Pancreas (tissue), 10 donors: ENCODE measurements at regions not wholly inside any gene's neighbourhood (a gene's known extent, or its start where the extent isn't known, plus 50 kb on each side); places are given as distances from the start of the nearest gene placed in this dataset.

Experiments
- ATAC-seq, 4 donors: fragments of 200-7000 bp; cut with Tn5 transposase; one replicate each; pipeline versions ENCODE4 v1.8.0 to v1.9.1; 2020; ENCODE audit warnings: mild to moderate bottlenecking in 4 of 4, moderate library complexity in 4 of 4
- DNase-seq, 6 donors: peaks; one replicate each; pipeline ENCODE4 v3.0.0-alpha.2; 2020
- FAIRE-seq: peaks from 2 replicates; lab custom pipeline; 2012; peaks lifted over from hg19 to GRCh38; lab: Jason Lieb, UNC
- H3K27ac ChIP-seq, 4 donors: fragments of 200-600 bp; sonication (generic); 1 replicate in 3 of 4; 2 replicates in 1 of 4; pipeline versions ENCODE4 v1.5.0 to v1.8.0; 2020
- H3K27me3 ChIP-seq, 4 donors: fragments of 200-600 bp; one replicate each; pipeline ENCODE4 v1.8.0; 2021
- H3K36me3 ChIP-seq, 3 donors: fragments of 200-600 bp; sonication (generic) in 1 of 3; one replicate each; pipeline versions ENCODE4 v1.5.0 to v1.8.0; 2020 to 2021
- H3K4me1 ChIP-seq, 3 donors: fragments of 200-600 bp; one replicate each; pipeline ENCODE4 v1.8.0; 2021
- H3K4me3 ChIP-seq, 4 donors: fragments of 200-600 bp; sonication (generic) in 2 of 4; one replicate each; pipeline versions ENCODE4 v1.5.0 to v1.8.0; 2020 to 2021
- H3K9me3 ChIP-seq, 4 donors: fragments of 200-600 bp; one replicate each; pipeline ENCODE4 v1.8.0; 2021
- CTCF ChIP-seq, 4 donors: fragments of 200-600 bp; sonication (generic) in 3 of 4; IDR thresholded peaks; one replicate each; pipeline versions ENCODE4 v1.5.0 to v1.8.0; 2021; ENCODE audit warnings: antibody characterized with exemption in 4 of 4
- WGBS, 2 donors: extraction: QIAGEN DNeasy Blood & Tissue Kit; methylation state at CpG; one replicate each; pipeline ENCODE4 v1.1.7; 2013; 5-methylcytosine and 5-hydroxymethylcytosine counted together
- intact Hi-C, 3 donors: fragments of 100-400 bp; cut with DNase I; formaldehyde crosslinking; loops; one replicate each; pipeline versions ENCODE4 v1.11.1 to v1.14.2; 2022
- donor health status: healthy with polysubstance abuse.
- donor health status: DM: no; HTN: no; CAD: no; lungs with moderate emphysema.
- donor health status: DM: no; HTN: no; CAD: no.
- donor health status: control.
- donor health status: control.
- donor health status: Bipolar disorder and iron deficiency.
- donor health status: DM: yes; HTN: yes; CAD: no.
- donor health status: DM: no; HTN: no; CAD: no.
- donor health status: DM: no; HTN: no; CAD: no.
- donor health status: DM: yes; HTN: yes; CAD: no.

GRCh38 chrY:21081640-21082611, 326.0 kb downstream of the RPS4Y2 start:
- no peak for FAIRE-seq
- Histone ChIP-seq H3K27ac (no peak overlapping the region), H3K4me3 (no peak overlapping the region), H3K27me3 (no peaks in the 10 kb centered on the region), H3K9me3 (no peaks in the 10 kb centered on the region), H3K36me3 (no peaks in the 10 kb centered on the region), H3K4me1 (no peaks in the 10 kb centered on the region)
- no peak for DNase-seq
- intact Hi-C loops, result no loop called here
- no peak for TF ChIP-seq CTCF (IDR thresholded peaks at IDR 0.05)
- ATAC-seq, result no peak
- 44% methylated on average over 4 of the region's 4 CpGs; no CpG with 5 or more reads in 1 of the 2 donors for WGBS, 2 donors

GRCh38 chrY:21082639-21083038, 326.7 kb downstream of the RPS4Y2 start:
- H3K4me3 ChIP-seq, result no peak overlapping the region
- H3K27me3 ChIP-seq, result no peaks in the 10 kb centered on the region
- no peaks in the 10 kb centered on the region for H3K36me3 ChIP-seq
- no peaks in the 10 kb centered on the region for H3K9me3 ChIP-seq
- DNase-seq, result no peak
- H3K4me1 ChIP-seq, result no peaks in the 10 kb centered on the region
- no peak for TF ChIP-seq CTCF (IDR thresholded peaks at IDR 0.05)
- intact Hi-C loops, result no loop called here
- no peak overlapping the region for H3K27ac ChIP-seq
- FAIRE-seq, result no peak
- no peak for ATAC-seq

- H3K4me3 ChIP-seq, result no peak overlapping the region
- no peaks in the 10 kb centered on the region for H3K9me3 ChIP-seq
- no peak for TF ChIP-seq CTCF (IDR thresholded peaks at IDR 0.05)
- DNase-seq, result no peak
- H3K27me3 ChIP-seq, result no peaks in the 10 kb centered on the region
- no peaks in the 10 kb centered on the region for H3K4me1 ChIP-seq
- H3K36me3 ChIP-seq, result no peaks in the 10 kb centered on the region
- H3K27ac ChIP-seq, result no peak overlapping the region
- ATAC-seq, result no peak
- no peak for FAIRE-seq
- intact Hi-C loops, result no loop called here
Measured at GRCh38 chrY:21091909-21092308, 336.0 kb downstream of the RPS4Y2 start.

- intact Hi-C loops, result no loop called here
- no peak overlapping the region for H3K27ac ChIP-seq
- no peaks in the 10 kb centered on the region for H3K27me3 ChIP-seq
- ATAC-seq, result no peak
- H3K36me3 ChIP-seq, result no peaks in the 10 kb centered on the region
- no peak for TF ChIP-seq CTCF (IDR thresholded peaks at IDR 0.05)
- H3K9me3 ChIP-seq, result no peaks in the 10 kb centered on the region
- H3K4me3 ChIP-seq, result no peak overlapping the region
- DNase-seq, result no peak
- no peak for FAIRE-seq
- H3K4me1 ChIP-seq, result no peaks in the 10 kb centered on the region
- WGBS, 2 donors, result 33% methylated on average over 2 of the region's 2 CpGs; no CpG with 5 or more reads in 1 of the 2 donors
Measured at GRCh38 chrY:21102507-21102906, 346.6 kb downstream of the RPS4Y2 start.

- H3K4me1 ChIP-seq, result no peaks in the 10 kb centered on the region
- no peaks in the 10 kb centered on the region for H3K36me3 ChIP-seq
- no peak overlapping the region for H3K27ac ChIP-seq
- TF ChIP-seq CTCF (IDR thresholded peaks at IDR 0.05), result no peak
- 60% methylated on average over 2 of the region's 2 CpGs; no CpG with 5 or more reads in 1 of the 2 donors for WGBS, 2 donors
- FAIRE-seq (no peak), ATAC-seq (no peak), DNase-seq (no peak)
- H3K4me3 ChIP-seq, result no peak overlapping the region
- H3K9me3 ChIP-seq, result no peaks in the 10 kb centered on the region
- intact Hi-C loops, result no loop called here
- no peaks in the 10 kb centered on the region for H3K27me3 ChIP-seq
Measured at GRCh38 chrY:21103885-21104284, 348.0 kb downstream of the RPS4Y2 start.
